ENCODE measurements at regions not wholly inside any gene's neighbourhood (a gene's known extent, or its start where the extent isn't known, plus 50 kb on each side); places are given as distances from the start of the nearest gene placed in this dataset.

DNA sequence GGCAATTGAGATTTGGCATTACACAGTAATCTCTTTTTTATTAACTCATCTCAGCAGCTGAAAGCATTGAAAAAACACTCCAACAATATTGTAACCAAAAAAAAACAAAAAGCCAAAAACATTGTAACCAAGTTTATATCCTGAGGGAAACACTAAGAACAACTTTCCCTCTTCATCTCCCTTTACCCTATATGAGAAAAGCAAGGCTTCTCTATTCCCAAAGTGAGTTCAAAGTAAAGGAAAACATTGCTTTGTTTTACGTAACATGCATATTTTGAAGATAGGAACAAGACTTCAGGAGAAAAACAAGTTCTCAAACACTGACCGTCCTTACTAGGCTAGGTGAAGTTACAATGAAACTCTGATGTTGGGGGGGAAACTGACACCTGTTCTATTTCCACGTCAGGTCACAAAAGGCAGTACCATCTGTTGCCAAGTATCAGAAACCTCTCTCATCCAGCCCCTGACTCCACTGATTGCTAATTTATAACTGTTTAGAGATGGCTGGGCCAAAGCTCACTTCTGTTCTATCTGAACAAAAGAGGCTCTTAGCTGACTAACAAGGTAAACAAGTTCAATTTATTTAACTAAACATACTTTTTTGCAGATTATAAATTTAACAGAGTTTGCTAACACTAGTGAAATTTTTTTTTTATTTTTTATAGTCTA is 67.9 kb upstream of the PLXNC1 start:
- Mint-ChIP-seq H3K9me3 (peaks cover 5% of the 10 kb centered on the region), H3K36me3 (ENCODE audit: low read depth) (no peaks in the 10 kb centered on the region), H3K27me3 (ENCODE audit: insufficient read depth) (no peaks in the 10 kb centered on the region), H3K4me3 (no peak overlapping the region), H3K4me1 (peaks cover 29% of the 10 kb centered on the region), H3K27ac (no peak overlapping the region)
- 64 to 77% methylated on average over 2 to 3 of the region's 3 CpGs for WGBS, 2 experiments (ENCODE audit: insufficient coverage in 1 of 2, insufficient read length in 1 of 2)
- no peak for DNase-seq
- H3K9ac ChIP-seq (ENCODE audit: extremely low read depth, low read length, poor library complexity, severe bottlenecking) = no peak overlapping the region
- H3K4me1 ChIP-seq (ENCODE audit: control insufficient read depth, insufficient read depth, low read length) = peaks cover 12% of the 10 kb centered on the region
- TF ChIP-seq, protein P1, sequence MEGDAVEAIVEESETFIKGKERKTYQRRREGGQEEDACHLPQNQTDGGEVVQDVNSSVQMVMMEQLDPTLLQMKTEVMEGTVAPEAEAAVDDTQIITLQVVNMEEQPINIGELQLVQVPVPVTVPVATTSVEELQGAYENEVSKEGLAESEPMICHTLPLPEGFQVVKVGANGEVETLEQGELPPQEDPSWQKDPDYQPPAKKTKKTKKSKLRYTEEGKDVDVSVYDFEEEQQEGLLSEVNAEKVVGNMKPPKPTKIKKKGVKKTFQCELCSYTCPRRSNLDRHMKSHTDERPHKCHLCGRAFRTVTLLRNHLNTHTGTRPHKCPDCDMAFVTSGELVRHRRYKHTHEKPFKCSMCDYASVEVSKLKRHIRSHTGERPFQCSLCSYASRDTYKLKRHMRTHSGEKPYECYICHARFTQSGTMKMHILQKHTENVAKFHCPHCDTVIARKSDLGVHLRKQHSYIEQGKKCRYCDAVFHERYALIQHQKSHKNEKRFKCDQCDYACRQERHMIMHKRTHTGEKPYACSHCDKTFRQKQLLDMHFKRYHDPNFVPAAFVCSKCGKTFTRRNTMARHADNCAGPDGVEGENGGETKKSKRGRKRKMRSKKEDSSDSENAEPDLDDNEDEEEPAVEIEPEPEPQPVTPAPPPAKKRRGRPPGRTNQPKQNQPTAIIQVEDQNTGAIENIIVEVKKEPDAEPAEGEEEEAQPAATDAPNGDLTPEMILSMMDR (conservative IDR thresholded peaks at IDR 0.05) = no peak
- no peak overlapping the region for H3K4me3 ChIP-seq (ENCODE audit: low read length)
- no peaks in the 10 kb centered on the region for H3K9me3 ChIP-seq (ENCODE audit: control insufficient read depth, low read length)
- no peak overlapping the region for H3K27ac ChIP-seq (ENCODE audit: low read depth, low read length)
- no peaks in the 10 kb centered on the region for H3K27me3 ChIP-seq (ENCODE audit: control insufficient read depth, insufficient read depth, low read length, poor library complexity, severe bottlenecking)
- H3K36me3 ChIP-seq (ENCODE audit: control insufficient read depth, insufficient read depth, low read length) = no peaks in the 10 kb centered on the region

DNA sequence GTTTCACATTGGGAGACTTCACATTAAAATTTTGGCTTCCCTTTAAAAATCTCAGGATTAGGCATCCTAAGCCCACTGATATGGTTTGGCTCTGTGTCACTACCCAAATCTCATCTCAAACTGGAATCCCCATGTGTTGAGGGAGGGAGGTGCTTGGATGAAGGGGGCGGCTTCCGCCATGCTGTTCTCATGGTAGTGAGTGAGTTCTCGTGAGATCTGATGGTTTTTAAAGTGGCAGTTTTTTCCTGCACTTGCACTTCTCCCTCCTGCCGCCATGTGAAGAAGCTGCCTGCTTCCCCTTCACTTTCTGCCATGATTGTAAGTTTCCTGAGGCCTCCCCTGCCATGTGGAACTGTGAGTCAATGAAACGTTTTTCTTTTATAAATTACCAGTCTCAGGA is 65.7 kb upstream of the PLXNC1 start:
- Histone ChIP-seq H3K27ac (ENCODE audit: low read depth, low read length) (no peak overlapping the region), H3K9ac (ENCODE audit: extremely low read depth, low read length, poor library complexity, severe bottlenecking) (no peak overlapping the region), H3K4me3 (ENCODE audit: low read length) (no peak overlapping the region), H3K27me3 (ENCODE audit: control insufficient read depth, insufficient read depth, low read length, poor library complexity, severe bottlenecking) (no peaks in the 10 kb centered on the region), H3K9me3 (ENCODE audit: control insufficient read depth, low read length) (no peaks in the 10 kb centered on the region), H3K36me3 (ENCODE audit: control insufficient read depth, insufficient read depth, low read length) (no peaks in the 10 kb centered on the region), H3K4me1 (ENCODE audit: control insufficient read depth, insufficient read depth, low read length) (peaks cover 12% of the 10 kb centered on the region)
- H3K36me3 Mint-ChIP-seq (ENCODE audit: low read depth) = no peaks in the 10 kb centered on the region
- WGBS, 2 experiments (ENCODE audit: insufficient coverage in 1 of 2, insufficient read length in 1 of 2) = 100% methylated on average over 1 to 5 of the region's 5 CpGs
- DNase-seq = no peak
- H3K4me3 Mint-ChIP-seq = no peak overlapping the region
- peaks cover 29% of the 10 kb centered on the region for H3K4me1 Mint-ChIP-seq
- TF ChIP-seq, protein P1 (conservative IDR thresholded peaks at IDR 0.05) = no peak
- H3K9me3 Mint-ChIP-seq = peaks cover 7% of the 10 kb centered on the region
- H3K27ac Mint-ChIP-seq = no peak overlapping the region
- no peaks in the 10 kb centered on the region for H3K27me3 Mint-ChIP-seq (ENCODE audit: insufficient read depth)

DNA sequence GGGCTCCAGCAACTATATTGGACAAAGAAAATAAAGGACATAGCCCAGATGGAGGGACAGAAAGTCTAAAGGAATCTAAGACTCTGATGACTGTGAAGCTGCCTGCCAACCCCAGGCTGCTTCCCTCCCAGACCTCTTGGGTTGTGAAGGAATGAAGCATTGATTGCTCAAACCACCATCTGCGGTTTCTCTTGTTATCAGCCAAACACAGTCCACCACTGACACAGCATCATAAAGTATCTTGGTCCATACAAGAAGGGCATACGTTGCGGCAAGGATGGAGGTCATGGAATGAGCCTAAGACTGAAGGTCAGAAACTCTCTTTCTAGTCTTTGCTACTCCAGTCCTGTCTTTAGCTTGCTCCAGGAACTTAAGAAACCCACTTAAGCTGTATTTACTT is 58.5 kb upstream of the PLXNC1 start:
- no peaks in the 10 kb centered on the region for H3K4me1 ChIP-seq (ENCODE audit: control insufficient read depth, insufficient read depth, low read length)
- Mint-ChIP-seq H3K27ac (no peak overlapping the region), H3K9me3 (peaks cover 2% of the 10 kb centered on the region), H3K27me3 (ENCODE audit: insufficient read depth) (no peaks in the 10 kb centered on the region), H3K4me3 (no peak overlapping the region), H3K36me3 (ENCODE audit: low read depth) (no peaks in the 10 kb centered on the region), H3K4me1 (no peaks in the 10 kb centered on the region)
- H3K4me3 ChIP-seq (ENCODE audit: low read length) = no peak overlapping the region
- H3K27me3 ChIP-seq (ENCODE audit: control insufficient read depth, insufficient read depth, low read length, poor library complexity, severe bottlenecking) = no peaks in the 10 kb centered on the region
- H3K9me3 ChIP-seq (ENCODE audit: control insufficient read depth, low read length) = no peaks in the 10 kb centered on the region
- H3K27ac ChIP-seq (ENCODE audit: low read depth, low read length) = no peak overlapping the region
- WGBS, 2 experiments (ENCODE audit: insufficient coverage in 1 of 2, insufficient read length in 1 of 2) = 89 to 100% methylated on average over 2 to 3 of the region's 3 CpGs
- H3K36me3 ChIP-seq (ENCODE audit: control insufficient read depth, insufficient read depth, low read length) = no peaks in the 10 kb centered on the region
- no peak for DNase-seq
- TF ChIP-seq, protein P1 (conservative IDR thresholded peaks at IDR 0.05) = no peak
- H3K9ac ChIP-seq (ENCODE audit: extremely low read depth, low read length, poor library complexity, severe bottlenecking) = no peak overlapping the region

Data from endodermal cell (in vitro differentiated cells).